ACC112 (cell line): ENCODE measurements at regions not wholly inside any gene's neighbourhood (a gene's known extent, or its start where the extent isn't known, plus 50 kb on each side); places are given as distances from the start of the nearest gene placed in this dataset.
"Not testable (repeated sequence)": the region's sequence is repeated elsewhere in the genome, so short reads cannot be mapped to it uniquely, and the experiment has no call there.

Experiments used
- H2AFZ ChIP-seq: fragments of 200-600 bp; sonication (generic); one replicate; pipeline ENCODE4 v1.6.0; 2017; ENCODE audit warnings: antibody characterized with exemption, low read length; ENCODE audit not compliant: unreplicated experiment
- H3K27ac ChIP-seq: fragments of 200-600 bp; sonication (generic); 2 replicates; pipeline ENCODE4 v1.5.1; 2014; ENCODE audit warnings: low read depth, mild to moderate bottlenecking, antibody characterized with exemption, low read length, moderate library complexity
- H3K27me3 ChIP-seq: fragments of 200-600 bp; sonication (generic); 2 replicates; pipeline ENCODE4 v1.6.1; 2014; ENCODE audit warnings: mild to moderate bottlenecking, antibody characterized with exemption, low read length, moderate library complexity, mixed read lengths; ENCODE audit not compliant: insufficient read depth
- H3K36me3 ChIP-seq: fragments of 200-600 bp; sonication (generic); 2 replicates; pipeline ENCODE4 v1.6.1; 2016; ENCODE audit warnings: mild to moderate bottlenecking, antibody characterized with exemption, low read length, moderate library complexity, mixed read lengths; ENCODE audit not compliant: insufficient read depth
- H3K4me1 ChIP-seq: fragments of 200-600 bp; sonication (generic); one replicate; pipeline ENCODE4 v1.6.1; 2016; ENCODE audit warnings: low read length, mixed read lengths; ENCODE audit not compliant: insufficient read depth, unreplicated experiment, control insufficient read depth
- H3K4me3 ChIP-seq: fragments of 200-600 bp; sonication (generic); 2 replicates; pipeline ENCODE4 v1.5.1; 2014; ENCODE audit warnings: mild to moderate bottlenecking, low read depth, low read length
- H3K79me2 ChIP-seq: fragments of 200-600 bp; sonication (generic); one replicate; pipeline ENCODE4 v1.6.0; 2016; ENCODE audit warnings: low read length; ENCODE audit not compliant: control insufficient read depth, unreplicated experiment, insufficient read depth

DNA sequence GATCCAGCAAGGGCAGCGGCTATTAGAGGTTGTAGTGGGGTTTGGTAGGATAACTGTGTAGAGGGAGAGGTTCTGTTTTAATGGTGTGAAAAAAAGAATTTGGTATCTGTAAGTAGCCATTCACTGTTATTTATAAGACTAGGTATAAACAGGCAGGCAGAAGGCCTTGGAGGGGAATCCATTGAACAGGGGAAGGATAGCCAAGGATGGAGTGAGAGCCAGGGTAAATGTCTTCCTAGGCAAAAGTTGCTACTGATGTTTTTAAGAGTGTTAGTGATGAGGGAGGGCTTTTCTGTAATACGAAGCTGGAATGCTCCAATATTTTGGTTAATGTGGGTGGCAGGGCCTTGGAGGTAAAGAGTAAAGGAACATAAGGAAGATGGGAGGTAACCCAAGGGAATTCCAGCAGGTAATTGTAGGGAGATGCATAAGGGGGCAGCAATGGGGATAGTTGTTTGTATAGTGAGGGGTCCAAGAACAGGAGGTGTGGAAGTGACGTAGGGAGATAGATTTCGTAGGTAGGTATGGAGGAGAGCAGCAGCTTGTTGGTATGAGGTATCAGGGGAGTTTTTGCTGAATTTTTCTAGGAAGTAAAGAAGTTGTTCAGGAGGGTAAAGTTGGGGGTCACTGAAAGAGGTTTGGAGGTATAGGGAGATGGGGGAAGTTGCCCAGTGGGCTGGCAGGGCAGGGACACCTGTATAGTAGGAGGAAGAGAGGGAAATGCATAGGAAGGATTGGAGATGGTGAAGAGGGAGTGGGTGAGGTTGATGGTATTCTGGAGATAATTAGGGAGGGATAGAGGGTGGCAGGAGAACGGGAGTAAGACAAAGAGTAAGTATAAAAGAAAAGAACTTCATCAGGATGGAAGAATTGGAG, 752.4 kb upstream of the ADGRB3 start:
- H2AFZ ChIP-seq = no peak overlapping the region
- no peaks in the 10 kb centered on the region for H3K79me2 ChIP-seq
- H3K36me3 ChIP-seq = no peaks in the 10 kb centered on the region
- no peak overlapping the region for H3K27ac ChIP-seq
- no peaks in the 10 kb centered on the region for H3K4me1 ChIP-seq
- H3K4me3 ChIP-seq = no peak overlapping the region
- no peaks in the 10 kb centered on the region for H3K27me3 ChIP-seq

DNA sequence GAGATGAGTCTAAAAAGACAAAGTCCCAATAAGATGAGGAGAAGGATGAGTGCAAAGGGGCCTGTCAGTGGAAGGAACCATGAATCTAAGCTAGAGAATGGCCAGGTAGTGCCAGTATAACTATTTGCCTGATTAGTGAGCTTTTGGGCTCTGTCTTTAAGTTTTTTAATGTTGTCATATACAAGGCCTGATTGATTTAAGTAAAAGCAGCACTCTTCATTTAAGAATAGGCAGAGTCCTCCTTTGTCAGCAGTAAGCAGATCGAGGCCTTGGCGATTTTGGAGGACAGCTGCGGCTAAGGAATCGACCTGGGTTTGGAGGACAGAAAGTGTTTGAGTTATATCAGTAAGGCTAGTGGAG, 753.4 kb upstream of the ADGRB3 start:
- H3K79me2 ChIP-seq = no peaks in the 10 kb centered on the region

DNA sequence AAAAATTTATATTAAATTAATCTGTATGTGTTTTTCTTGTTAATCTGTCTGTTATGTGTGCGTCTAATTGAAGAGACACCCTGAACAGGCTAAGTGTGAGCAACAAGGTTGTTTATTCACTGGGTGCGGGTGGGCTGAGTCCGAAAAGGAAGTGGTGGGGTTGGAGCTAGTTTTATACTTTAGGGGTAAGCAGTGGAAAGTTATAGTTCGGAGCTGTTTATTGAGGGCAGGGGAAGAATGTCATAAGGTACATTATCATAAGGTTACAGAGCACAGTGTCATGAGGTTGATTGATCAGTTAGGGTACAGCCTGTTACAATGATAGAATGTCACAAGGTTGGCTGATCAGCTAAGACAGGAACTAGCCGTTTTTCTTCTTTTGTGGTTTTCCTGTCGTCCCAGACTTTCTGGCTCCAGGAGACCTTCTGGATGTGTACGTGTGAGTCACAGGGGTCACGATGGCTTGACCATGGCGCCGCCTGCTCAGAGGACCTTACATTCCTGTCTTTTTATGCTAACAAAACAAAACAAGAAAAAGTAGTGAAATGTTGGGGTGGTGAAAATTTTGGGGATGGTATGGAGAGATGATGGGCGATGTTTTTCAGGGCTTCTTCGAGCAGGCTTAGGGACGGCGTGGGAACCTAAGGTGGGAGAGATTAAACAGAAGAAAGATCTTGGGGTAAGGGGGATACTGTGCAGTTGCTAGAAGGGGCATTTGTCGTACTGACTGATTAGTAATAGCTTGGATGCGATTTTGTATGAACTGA, 754.0 kb upstream of the ADGRB3 start:
- no peaks in the 10 kb centered on the region for H3K79me2 ChIP-seq

More for the DNA sequence above, 753.4 kb upstream of the ADGRB3 start:
- H3K4me3 ChIP-seq = no peak overlapping the region
- no peak overlapping the region for H2AFZ ChIP-seq
- no peak overlapping the region for H3K27ac ChIP-seq
- no peaks in the 10 kb centered on the region for H3K36me3 ChIP-seq
- no peaks in the 10 kb centered on the region for H3K4me1 ChIP-seq
- H3K27me3 ChIP-seq = no peaks in the 10 kb centered on the region

DNA sequence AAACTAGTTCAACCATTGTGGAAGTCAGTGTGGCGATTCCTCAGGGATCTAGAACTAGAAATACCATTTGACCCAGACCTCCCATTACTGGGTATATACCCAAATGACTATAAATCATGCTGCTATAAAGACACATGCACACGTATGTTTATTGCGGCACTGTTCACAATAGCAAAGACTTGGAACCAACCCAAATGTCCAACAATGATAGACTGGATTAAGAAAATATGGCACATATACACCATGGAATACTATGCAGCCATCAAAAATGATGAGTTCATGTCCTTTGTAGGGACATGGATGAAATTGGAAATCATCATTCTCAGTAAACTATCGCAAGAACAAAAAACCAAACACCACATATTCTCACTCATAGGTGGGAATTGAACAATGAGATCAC, 754.7 kb upstream of the ADGRB3 start:
- H3K79me2 ChIP-seq, H3K4me1 ChIP-seq, H2AFZ ChIP-seq, H3K36me3 ChIP-seq, H3K27ac ChIP-seq, H3K4me3 ChIP-seq, H3K27me3 ChIP-seq: not testable (repeated sequence)

More for the DNA sequence above, 754.0 kb upstream of the ADGRB3 start:
- Histone ChIP-seq H3K4me1 (no peaks in the 10 kb centered on the region), H3K27ac (no peak overlapping the region), H3K27me3 (no peaks in the 10 kb centered on the region), H3K36me3 (no peaks in the 10 kb centered on the region), H2AFZ (no peak overlapping the region), H3K4me3 (no peak overlapping the region)

DNA sequence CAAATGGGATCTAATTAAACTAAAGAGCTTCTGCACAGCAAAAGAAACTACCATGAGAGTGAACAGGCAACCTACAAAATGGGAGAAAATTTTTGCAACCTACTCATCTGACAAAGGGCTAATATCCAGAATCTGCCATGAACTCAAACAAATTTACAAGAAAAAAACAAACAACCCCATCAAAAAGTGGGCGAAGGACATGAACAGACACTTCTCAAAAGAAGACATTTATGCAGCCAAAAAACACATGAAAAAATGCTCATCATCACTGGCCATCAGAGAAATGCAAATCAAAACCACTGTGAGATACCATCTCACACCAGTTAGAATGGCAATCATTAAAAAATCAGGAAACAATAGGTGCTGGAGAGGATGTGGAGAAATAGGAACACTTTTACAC, 755.2 kb upstream of the ADGRB3 start:
- not testable (repeated sequence) for H2AFZ ChIP-seq, H3K79me2 ChIP-seq, H3K4me3 ChIP-seq, H3K4me1 ChIP-seq, H3K27ac ChIP-seq, H3K36me3 ChIP-seq, H3K27me3 ChIP-seq

DNA sequence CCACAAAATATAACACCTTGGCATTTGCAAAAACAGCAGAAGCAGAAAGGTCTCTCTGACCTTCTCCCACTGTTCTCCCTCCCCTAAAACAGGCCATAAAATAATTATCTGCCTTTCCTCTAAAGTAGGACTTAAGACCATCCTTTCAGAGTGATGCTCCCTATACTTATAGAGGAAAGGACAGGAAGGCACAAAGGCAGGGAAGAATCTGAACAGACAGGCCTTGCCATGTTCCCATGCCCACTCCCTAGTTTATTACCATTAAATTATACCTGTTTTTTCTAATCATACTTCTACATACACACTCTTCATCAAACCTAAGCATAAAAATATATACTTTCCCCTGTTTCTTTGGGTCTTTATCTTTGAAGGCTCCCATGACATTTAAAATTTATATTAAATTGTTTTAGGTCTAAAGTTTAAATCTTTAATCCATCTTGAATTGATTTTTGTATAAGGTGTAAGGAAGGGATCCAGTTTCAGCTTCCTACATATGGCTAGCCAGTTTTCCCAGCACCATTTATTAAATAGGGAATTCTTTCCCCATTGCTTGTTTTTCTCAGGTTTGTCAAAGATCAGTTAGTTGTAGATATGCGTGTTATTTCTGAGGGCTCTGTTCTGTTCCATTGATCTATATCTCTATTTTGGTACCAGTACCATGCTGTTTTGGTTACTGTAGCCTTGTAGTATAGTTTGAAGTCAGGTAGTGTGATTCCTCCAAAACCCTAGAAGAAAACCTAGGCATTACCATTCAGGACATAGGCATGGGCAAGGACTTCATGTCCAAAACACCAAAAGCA, 755.8 kb upstream of the ADGRB3 start:
- not testable (repeated sequence) for H3K4me3 ChIP-seq, H3K36me3 ChIP-seq, H2AFZ ChIP-seq, H3K4me1 ChIP-seq, H3K27ac ChIP-seq, H3K79me2 ChIP-seq, H3K27me3 ChIP-seq

DNA sequence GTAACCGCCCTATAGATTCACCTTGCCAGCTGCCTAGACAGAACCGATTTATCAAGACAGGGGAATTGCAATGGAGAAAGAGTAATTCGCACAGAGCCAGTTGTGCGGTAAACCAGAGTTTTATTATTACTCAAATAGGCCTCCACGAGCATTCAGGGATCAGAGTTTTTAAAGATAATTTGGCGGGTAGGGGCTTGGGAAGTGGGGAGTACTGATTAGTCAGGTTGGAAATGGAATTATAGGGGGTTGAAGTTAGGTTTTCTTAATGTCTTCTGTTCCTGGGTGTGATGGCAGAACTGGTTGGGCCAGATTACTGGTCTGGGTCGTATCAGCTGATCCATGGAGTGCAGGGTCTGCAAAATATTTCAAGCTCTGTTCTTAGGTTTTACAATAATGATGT, 756.9 kb upstream of the ADGRB3 start:
- not testable (repeated sequence) for H3K27ac ChIP-seq, H3K4me3 ChIP-seq, H3K36me3 ChIP-seq, H3K4me1 ChIP-seq, H2AFZ ChIP-seq, H3K27me3 ChIP-seq, H3K79me2 ChIP-seq

DNA sequence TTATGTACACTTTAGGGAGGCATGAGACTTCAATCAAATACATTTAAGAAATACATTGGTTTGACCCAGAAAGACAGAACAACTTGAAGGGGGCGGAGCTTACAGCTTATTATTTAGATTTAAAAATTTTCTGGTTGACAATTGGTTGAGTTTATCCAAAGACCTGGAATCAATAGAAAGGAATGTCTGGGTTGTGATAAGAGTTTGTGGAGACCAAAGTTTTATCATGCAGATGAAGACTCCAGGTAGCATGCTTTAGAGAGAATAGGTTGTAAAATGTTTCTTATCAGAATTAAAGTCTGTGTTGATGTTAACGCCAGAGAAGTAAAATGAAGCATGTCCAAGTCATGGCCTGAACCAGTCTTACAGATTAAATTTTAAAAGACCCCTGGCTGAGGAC, 757.8 kb upstream of the ADGRB3 start:
- no peaks in the 10 kb centered on the region for H3K36me3 ChIP-seq
- H3K27ac ChIP-seq = no peak overlapping the region
- H3K27me3 ChIP-seq = no peaks in the 10 kb centered on the region
- H3K4me3 ChIP-seq = no peak overlapping the region
- no peaks in the 10 kb centered on the region for H3K4me1 ChIP-seq
- H3K79me2 ChIP-seq = no peaks in the 10 kb centered on the region
- no peak overlapping the region for H2AFZ ChIP-seq

DNA sequence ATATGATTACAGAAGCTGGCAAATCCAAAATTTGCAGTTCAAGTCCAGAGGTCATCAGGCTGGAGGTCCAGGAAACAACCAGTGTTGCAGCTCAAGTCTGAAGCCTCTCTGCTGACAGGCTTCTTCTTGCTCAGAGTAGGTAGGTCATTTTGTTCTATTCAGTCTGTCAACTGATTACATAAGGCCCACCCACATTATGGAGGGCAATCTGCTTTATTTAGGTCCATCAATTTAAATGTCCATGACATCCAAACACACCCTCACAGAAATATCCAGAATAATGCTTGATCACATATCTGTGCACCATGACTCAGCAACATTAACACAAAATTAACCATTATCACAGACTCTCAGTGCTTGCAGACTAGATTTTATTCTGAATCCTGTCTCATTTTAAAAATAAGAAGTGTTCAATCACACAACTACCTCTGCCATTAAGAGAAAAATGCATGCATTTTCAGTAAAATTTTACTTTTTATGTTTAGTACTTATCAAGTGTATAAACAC, 759.2 kb upstream of the ADGRB3 start:
- H2AFZ ChIP-seq = no peak overlapping the region

DNA sequence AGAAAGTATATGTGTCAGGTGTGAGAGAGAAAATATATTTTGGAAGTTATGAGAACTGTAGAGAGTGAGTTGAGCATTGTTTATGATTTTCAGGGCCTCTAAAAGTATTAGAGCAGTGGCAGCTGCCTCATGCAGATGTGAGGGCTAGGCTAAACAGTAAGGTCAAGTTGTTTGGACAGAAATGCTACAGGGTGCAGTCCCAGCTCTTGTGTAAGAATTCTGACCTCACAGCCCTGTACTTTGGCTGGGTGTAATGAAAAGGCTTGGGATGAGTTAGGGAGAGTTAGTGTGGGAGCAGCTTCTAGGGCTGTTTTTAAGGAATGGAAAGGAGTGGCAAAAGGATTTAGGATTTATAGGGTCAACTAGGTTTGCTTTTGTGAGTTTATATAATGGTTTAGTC, 764.8 kb upstream of the ADGRB3 start:
- no peaks in the 10 kb centered on the region for H3K4me1 ChIP-seq
- no peaks in the 10 kb centered on the region for H3K27me3 ChIP-seq
- no peak overlapping the region for H3K27ac ChIP-seq
- no peaks in the 10 kb centered on the region for H3K36me3 ChIP-seq
- no peak overlapping the region for H2AFZ ChIP-seq
- no peaks in the 10 kb centered on the region for H3K79me2 ChIP-seq
- no peak overlapping the region for H3K4me3 ChIP-seq

More for the DNA sequence above, 759.2 kb upstream of the ADGRB3 start:
- Histone ChIP-seq H3K79me2 (no peaks in the 10 kb centered on the region), H3K4me3 (no peak overlapping the region), H3K27ac (no peak overlapping the region), H3K27me3 (no peaks in the 10 kb centered on the region), H3K4me1 (no peaks in the 10 kb centered on the region), H3K36me3 (no peaks in the 10 kb centered on the region)
